Kasumi-1 (cell line): ENCODE measurements at regions not wholly inside any gene's neighbourhood (a gene's known extent, or its start where the extent isn't known, plus 50 kb on each side); places are given as distances from the start of the nearest gene placed in this dataset.
"Not testable (repeated sequence)": the region's sequence is repeated elsewhere in the genome, so short reads cannot be mapped to it uniquely, and the experiment has no call there.

Source experiments
- DNase-seq, 2 experiments: peaks; one replicate each; lab custom pipeline; 2025; lab: John Stamatoyannopoulos, UW

DNA sequence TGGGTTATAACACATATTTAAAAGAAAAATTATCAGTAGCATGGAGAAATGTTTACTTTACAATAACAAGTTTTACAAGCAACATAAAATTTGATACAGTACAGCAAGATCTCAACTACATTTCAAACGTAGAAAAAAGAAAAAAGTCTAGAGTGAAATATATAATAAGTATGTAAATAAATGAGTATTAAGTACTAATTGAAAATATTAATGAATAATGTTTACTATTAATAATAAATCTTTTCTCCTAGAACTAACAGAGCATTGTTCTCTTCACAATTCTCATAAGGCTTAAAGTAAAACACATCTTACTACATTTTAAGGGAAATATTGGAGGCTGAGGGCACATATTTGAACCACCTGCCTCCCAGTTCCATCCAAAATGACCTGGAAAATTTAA, 72.1 kb downstream of the TMEM212 start:
- DNase-seq = no peak

DNA sequence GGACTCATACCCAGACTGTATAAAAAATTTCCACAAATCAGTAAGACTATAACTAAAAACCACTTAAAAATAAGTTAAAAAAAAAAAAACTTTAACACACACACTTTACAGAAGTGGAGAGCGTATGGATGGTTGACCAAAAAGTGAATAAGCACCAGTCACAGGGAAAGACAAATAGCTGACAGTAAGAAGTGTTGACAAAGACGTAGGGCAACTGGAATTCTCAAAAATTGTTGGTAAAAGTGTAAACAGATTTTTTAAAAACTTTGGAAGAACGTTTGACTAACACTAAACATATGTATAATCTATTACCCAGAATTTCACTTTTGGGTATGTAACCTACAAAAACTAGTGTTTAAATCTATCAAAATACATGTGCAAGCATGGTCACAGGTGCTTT, 73.7 kb downstream of the TMEM212 start:
- no peak for DNase-seq

GRCh38 chr3:171922629-171923028, 79.5 kb downstream of the TMEM212 start:
- DNase-seq = not testable (repeated sequence)

- not testable (repeated sequence) for DNase-seq
Measured at GRCh38 chr3:171923668-171924067, 80.5 kb downstream of the TMEM212 start.

- not testable (repeated sequence) for DNase-seq
Measured at GRCh38 chr3:171924864-171925263, 81.7 kb downstream of the TMEM212 start.

DNA sequence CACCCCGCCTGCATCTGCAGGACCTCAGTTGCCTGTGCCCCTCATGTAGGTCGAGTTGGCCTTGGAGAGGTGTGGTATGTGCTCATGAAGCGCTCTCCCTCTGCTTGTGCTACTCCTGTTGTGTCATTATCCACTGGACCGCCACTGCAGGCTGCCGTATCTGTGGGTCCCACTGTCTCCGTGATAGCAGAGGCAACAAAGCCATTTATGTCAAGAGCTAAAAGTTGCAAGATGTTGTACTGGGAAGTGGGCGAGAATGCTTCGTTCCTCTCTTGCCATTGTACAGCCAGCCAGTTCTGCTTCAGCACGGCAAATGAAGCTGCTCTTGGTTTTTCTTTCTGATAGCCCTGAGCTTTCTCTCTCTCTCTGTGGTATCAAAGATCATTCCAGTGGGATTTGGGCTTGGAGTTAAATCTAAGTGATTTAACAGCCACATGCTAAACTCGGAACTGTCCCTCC, 89.0 kb downstream of the TMEM212 start:
- no peak for DNase-seq

- no peak for DNase-seq
Measured at GRCh38 chr3:171933441-171933840, 90.3 kb downstream of the TMEM212 start.

- DNase-seq = no peak
Measured at GRCh38 chr3:171935261-171936123, 92.3 kb downstream of the TMEM212 start.

DNA sequence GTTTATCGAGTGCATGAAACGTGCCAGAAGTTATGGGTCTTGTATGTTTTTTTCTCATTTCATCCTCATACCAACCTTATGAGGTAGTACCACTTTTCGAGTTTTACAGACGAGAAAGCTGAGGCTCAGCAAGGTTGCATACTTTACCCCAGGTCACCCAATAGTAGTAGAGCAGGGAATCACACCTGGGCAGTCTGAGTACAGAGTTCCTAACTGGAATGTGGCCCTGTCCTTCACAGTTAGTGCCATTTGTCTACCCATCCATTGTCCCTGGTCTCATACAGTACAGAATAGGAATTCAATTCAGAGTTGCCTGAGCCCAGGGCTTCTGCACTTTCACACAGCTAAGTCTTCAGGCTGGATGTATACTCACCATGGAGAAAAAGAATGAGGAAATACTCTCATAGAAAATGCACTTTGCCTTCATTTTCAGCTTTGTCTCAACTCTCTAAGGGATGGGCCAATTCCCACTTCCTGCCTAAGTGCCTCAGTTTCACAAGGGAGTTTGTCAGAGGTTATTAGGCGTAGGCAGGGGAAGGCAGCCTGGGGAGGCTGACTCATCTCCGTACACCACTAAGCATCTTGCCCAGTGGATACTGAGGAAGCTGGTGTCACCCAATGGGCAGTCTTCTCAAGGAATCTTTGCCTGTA, 93.2 kb downstream of the TMEM212 start:
- peak in 1 of 2 experiments; percentile 12 for DNase-seq

DNA sequence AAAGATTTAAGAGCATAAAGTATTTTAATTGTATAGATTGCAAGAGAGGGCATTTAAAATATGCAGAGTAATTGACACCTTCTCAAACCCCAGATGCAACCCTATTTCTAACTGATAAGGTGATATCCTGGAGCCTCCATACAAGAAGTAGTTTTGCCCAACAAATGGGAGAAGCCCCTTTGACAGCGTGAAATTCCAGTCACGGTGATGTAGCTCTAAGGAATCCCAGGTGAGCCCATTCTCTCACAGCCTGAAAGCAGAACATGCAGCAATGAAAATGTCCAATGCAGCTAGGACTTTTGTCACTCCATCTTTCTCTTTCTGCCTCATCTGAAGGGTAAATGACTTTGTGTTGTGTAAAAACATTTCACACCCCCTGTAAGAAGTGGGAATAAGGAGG, 96.4 kb downstream of the TMEM212 start:
- DNase-seq = no peak

GRCh38 chr3:171940151-171940649, 97.1 kb downstream of the TMEM212 start:
- DNase-seq = no peak

DNA sequence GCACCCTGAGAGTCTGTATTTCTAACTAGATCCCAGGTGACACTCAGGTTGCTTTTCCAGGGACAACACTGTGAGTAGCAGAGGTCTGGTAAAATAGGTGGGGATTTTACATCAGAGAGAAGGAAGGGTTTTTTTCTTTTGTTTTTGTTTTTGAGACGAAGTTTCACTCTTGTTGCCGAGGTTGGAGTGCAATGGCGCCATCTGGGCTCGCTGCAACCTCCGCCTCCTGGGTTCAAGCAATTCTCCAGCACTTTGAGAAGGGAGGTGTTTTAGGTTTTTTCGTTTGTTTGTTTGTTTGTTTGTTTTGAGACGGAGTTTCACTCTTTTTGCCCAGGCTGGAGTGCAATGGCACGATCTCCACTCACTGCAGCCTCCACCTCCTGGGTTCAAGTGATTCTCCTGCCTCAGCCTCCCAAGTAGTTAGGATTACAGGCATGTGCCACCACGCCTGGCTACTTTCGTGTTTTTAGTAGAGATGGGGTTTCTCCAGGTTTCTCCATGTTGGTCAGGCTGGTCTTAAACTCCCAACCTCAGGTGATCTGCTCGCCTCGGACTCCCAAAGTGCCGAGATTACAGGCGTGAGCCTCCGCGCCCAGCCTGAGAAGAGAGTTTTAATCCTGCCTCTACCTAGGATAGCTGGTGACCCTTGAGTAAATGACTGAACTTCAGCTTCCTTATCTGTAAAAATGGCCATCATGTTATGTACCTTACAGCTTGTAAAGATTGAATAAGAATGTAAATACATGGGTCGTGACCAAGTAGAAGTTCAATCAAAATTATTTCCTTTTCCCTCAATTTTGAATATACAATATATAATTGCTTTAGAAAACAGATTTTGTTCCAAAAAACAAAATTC, 95.9 kb upstream of the FNDC3B start:
- DNase-seq = no peak

GRCh38 chr3:171944118-171945016, 95.0 kb upstream of the FNDC3B start:
- no peak for DNase-seq

DNA sequence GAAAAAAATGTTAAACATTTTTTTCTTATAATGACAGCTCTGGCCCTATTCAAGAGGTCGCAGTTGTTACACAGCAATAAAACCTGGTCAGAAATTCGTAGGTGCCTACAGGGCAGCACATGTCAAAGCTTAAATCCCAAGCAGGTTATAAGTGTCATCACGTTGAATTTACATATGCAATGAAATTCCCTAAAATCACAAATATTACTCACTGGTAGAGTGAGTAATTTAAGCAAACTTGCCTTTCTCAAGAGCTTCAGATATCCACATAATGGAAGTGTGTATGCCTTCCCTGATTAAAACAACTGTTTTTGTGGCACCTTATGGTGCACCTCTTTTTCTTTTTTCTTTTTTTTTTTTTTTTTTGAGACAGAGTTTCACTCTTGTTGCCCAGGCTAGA, 90.7 kb upstream of the FNDC3B start:
- DNase-seq = no peak

- no peak for DNase-seq
Measured at GRCh38 chr3:171949554-171949953, 89.8 kb upstream of the FNDC3B start.

GRCh38 chr3:171950373-171950772, 89.0 kb upstream of the FNDC3B start:
- peak in 1 of 2 experiments; percentile 7 for DNase-seq

DNA sequence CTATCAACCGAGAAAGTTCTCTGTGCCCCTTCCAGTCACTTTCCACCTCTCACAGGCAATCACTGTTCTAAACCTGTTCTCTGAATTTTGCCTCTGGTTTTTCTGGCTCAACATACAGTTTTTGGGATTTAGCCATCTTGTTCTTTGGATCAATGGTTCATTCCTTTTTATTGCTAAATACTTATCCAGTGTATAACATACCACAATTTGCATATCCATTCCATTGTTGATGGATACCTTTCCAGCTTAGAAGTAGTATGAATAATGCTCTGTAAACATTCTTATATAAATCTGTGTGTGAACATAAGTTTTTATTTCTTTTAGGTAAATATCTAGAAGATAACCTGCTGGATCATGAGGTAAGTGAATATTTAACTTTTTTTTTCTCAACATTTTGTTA, 87.8 kb upstream of the FNDC3B start:
- no peak for DNase-seq

DNA sequence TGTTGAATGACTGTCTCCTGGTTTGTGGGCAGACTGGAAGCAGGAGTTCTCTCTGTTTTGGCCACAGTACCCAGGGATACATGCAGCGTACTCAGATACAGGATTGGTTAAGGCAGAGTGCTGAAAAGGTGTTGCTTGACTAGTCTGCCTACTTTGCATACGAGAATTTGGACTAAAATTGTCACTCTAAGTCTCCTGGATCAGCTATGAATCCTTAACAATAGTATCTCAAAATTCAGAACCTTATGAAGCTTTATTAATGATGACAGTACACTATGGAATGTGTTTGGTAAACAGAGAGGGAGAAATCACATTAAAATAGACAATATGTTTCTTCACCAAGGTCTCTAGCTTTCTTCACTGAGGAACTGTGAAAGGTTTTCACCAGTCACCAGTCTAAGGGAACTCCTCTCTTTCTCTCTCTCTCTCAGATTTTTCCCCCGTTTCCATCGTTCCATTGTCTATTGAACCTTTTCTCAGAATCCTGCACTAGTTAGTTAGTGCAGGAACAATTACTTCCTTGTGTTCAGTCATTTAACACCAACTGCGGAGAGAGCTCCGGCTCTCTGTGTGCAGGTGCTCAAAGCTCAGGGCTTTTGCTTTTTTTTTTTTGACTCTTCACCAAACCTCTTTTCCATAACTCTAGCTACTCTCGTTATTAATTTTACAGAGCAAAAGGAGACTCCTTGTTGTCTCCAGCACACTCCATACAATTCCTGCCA, 85.9 kb upstream of the FNDC3B start:
- no peak for DNase-seq

DNA sequence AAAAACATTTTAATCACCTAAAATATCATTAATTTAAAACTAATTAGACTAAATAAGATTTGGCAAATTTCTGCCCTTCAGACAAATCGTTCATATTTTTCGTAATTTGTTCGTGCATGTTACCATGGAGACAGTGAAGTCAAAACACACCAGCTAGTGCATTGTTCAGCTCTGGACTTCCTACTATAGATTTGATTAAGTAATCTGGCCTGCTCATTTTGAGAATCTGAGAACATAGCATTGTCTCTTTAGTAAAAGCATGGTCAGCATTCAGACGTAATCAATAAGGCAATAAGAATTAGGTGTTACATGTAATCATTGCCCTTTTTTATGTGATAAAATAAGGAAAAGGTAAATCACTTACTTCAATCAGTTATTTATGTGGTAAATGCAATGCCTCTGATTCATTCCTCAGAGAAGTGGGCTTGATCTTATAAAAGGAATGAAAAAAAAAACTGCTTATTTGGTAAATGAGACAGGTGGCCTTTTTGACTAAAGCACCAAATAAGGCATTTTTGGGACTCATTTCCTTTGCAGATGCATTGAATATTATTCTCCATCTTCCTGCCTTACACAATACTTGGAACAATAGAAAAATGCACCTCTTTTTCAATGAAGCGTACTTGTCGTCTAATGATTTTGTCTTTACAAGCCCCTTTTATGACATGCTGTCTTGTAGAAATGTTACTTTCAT, 84.5 kb upstream of the FNDC3B start:
- DNase-seq = no peak

GRCh38 chr3:171955598-171955997, 83.8 kb upstream of the FNDC3B start:
- DNase-seq = no peak
